ENCODE measurements at regions not wholly inside any gene's neighbourhood (a gene's known extent, or its start where the extent isn't known, plus 50 kb on each side); places are given as distances from the start of the nearest gene placed in this dataset.
A peak's percentile ranks its signal among the peaks of the same experiment; 100 is the strongest.

DNA sequence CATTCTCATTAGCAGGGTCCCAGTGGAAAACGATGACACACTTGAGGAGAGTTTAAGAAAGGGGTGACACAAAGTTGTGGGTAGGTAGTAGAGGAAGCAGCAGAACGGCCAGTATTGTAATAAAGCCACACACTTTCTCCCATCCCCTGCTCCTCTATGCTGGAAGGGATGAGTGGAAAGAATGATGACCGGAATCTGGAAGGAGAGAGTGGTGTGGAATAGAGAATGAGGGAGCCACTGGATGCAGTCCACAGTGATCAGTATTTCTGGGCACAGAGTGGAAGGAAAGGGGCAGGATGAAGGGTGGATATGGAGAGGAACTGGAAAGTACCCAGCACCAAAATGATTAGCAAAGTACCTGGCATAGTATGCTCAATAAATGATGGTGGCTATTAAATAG, 133.8 kb upstream of the DAB2 start:
- Histone ChIP-seq H3K4me1 (ENCODE audit: control extremely low read depth in 1 of 4, control insufficient read depth in 4 of 4, insufficient read depth in 4 of 4, low read length in 3 of 4) (no peaks in the 10 kb centered on the region), H3K27ac (ENCODE audit: insufficient read depth in 1 of 2, low read depth in 1 of 2, low read length in 2 of 2, poor library complexity in 1 of 2, severe bottlenecking in 2 of 2) (no peak overlapping the region), H3K36me3 (ENCODE audit: control insufficient read depth in 4 of 4, insufficient read depth in 4 of 4, low read length in 3 of 4) (no peaks in the 10 kb centered on the region), H3K27me3 (replicated peaks in 2 of 5; ENCODE audit: control insufficient read depth in 4 of 5, insufficient read depth in 5 of 5, low read length in 4 of 5) (no peaks in the 10 kb centered on the region), H3K9me3 (ENCODE audit: control extremely low read depth in 1 of 5, control insufficient read depth in 4 of 5, insufficient read depth in 2 of 5, low read depth in 1 of 5, low read length in 4 of 5) (no peaks in the 10 kb centered on the region), H3K4me3 (ENCODE audit: control insufficient read depth in 1 of 7, extremely low read depth in 1 of 7, insufficient read depth in 4 of 7, low read depth in 2 of 7, low read length in 6 of 7) (no peak overlapping the region)
- ChIA-PET POLR2A (no interaction called here), CTCF (interaction anchor here (1.5 to 1.7 kb wide), 2 partner anchors 12 to 183 kb away, joined by 3 to 5 read pairs; no protein-coding TSS in a partner anchor)
- no peak for DNase-seq
- 100% methylated on average over 1 of the region's 3 CpGs for WGBS (ENCODE audit: insufficient coverage)

DNA sequence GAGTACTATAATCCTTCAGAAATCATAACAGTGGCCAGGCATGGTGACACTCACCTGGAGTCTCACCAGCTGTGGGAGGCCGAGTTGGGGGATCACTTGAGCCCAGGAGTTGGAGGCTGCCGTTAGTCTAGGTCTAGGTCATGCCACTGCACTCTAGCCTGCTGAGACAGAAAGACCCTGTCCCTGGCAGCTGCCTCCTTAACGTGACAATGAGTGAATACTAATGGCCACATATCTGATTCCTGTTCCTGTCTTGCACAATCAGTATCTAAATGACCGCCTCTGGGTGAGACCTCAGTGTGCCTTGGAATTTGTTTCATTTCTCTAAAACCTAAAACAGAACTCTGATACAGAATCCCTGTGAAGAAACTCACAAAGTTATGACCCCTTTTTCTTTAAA, 131.0 kb upstream of the DAB2 start:
- Histone ChIP-seq H3K4me1 (ENCODE audit: control extremely low read depth in 1 of 4, control insufficient read depth in 4 of 4, insufficient read depth in 4 of 4, low read length in 3 of 4) (no peaks in the 10 kb centered on the region), H3K9me3 (ENCODE audit: control extremely low read depth in 1 of 5, control insufficient read depth in 4 of 5, insufficient read depth in 2 of 5, low read depth in 1 of 5, low read length in 4 of 5) (no peaks in the 10 kb centered on the region), H3K27ac (ENCODE audit: insufficient read depth in 1 of 2, low read depth in 1 of 2, low read length in 2 of 2, poor library complexity in 1 of 2, severe bottlenecking in 2 of 2) (no peak overlapping the region), H3K27me3 (replicated peaks in 2 of 5; ENCODE audit: control insufficient read depth in 4 of 5, insufficient read depth in 5 of 5, low read length in 4 of 5) (no peaks in the 10 kb centered on the region), H3K4me3 (ENCODE audit: control insufficient read depth in 1 of 7, extremely low read depth in 1 of 7, insufficient read depth in 4 of 7, low read depth in 2 of 7, low read length in 6 of 7) (no peak overlapping the region), H3K36me3 (ENCODE audit: control insufficient read depth in 4 of 4, insufficient read depth in 4 of 4, low read length in 3 of 4) (no peaks in the 10 kb centered on the region)
- ChIA-PET POLR2A (no interaction called here), CTCF (interaction anchor here (0.8 to 1.0 kb wide), 3 partner anchors 8 to 180 kb away, joined by 3 read pairs; partner anchors contain the start of gene DAB2)
- 81% methylated on average over 4 of the region's 4 CpGs for WGBS (ENCODE audit: insufficient coverage)
- no peak for DNase-seq

DNA sequence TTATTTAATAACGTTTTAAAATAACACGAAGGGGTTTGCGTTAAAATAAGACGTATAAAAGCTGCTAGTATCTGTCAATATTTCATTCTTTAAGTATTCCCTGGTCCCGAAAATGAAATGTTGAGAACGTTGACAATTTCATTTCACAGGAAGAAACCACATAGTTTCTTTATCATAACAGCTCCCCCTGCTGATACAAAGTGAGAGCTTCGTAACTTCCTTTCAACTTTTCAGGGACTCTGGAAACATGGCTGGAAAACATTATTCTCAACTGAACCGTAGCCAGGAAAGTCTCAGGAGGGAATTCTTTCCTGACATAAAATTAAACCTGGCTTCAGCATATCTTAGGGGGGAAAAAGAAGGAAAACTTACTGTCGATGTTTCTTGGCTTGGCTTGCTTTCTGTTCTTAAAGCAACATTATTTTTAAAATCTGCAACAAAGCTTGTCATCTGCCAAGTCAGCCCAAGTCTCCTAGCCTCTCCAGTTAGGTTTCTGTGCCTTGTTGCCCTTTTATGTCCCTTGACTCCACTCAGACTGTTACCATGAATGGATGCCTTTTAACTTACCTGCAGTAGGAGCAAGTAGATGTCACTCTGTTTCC, 122.9 kb upstream of the DAB2 start:
- Histone ChIP-seq H3K4me3 (ENCODE audit: control insufficient read depth in 1 of 7, extremely low read depth in 1 of 7, insufficient read depth in 4 of 7, low read depth in 2 of 7, low read length in 6 of 7) (peak overlapping the region in 1 of 7 experiments; percentile 51), H3K9me3 (ENCODE audit: control extremely low read depth in 1 of 5, control insufficient read depth in 4 of 5, insufficient read depth in 2 of 5, low read depth in 1 of 5, low read length in 4 of 5) (peaks cover 0 to 4% (median 0%) of the 10 kb centered on the region in 5 experiments), H3K4me1 (ENCODE audit: control extremely low read depth in 1 of 4, control insufficient read depth in 4 of 4, insufficient read depth in 4 of 4, low read length in 3 of 4) (peaks cover 9 to 17% (median 11%) of the 10 kb centered on the region in 4 experiments), H3K27me3 (replicated peaks in 2 of 5; ENCODE audit: control insufficient read depth in 4 of 5, insufficient read depth in 5 of 5, low read length in 4 of 5) (no peaks in the 10 kb centered on the region), H3K27ac (ENCODE audit: insufficient read depth in 1 of 2, low read depth in 1 of 2, low read length in 2 of 2, poor library complexity in 1 of 2, severe bottlenecking in 2 of 2) (no peak overlapping the region), H3K36me3 (ENCODE audit: control insufficient read depth in 4 of 4, insufficient read depth in 4 of 4, low read length in 3 of 4) (no peaks in the 10 kb centered on the region)
- peak; percentile 56 to 69 (median 61) for DNase-seq
- 0% methylated on average over 2 of the region's 9 CpGs for WGBS (ENCODE audit: insufficient coverage)
- CTCF ChIA-PET = interaction anchor here (0.7 to 8.0 kb wide), 30 partner anchors 9 to 330 kb away, joined by 3 to 187 read pairs (median 4); partner anchors contain the start of gene DAB2
- POLR2A ChIA-PET = no interaction called here

DNA sequence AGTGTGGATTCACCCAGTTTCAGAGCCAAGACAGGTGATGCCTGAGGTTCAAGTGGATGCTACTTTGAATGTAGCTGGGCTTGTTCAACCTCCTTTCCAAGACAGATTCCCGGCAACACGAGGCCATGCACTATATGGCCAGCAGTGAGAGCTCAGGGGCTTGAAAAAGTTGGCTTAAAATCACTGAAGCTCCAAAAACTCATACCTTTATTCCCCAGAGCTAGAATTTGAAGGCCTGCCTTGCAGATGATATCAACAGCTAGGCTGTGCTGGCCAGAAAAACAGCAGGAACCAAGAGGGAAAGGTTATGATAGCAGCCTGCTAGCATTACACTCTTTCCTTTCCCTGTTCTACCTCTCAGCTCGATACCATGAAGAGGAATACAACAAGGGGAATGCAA, 120.2 kb upstream of the DAB2 start:
- no peak overlapping the region for H3K4me3 ChIP-seq (ENCODE audit: control insufficient read depth in 1 of 7, extremely low read depth in 1 of 7, insufficient read depth in 4 of 7, low read depth in 2 of 7, low read length in 6 of 7)
- H3K27me3 ChIP-seq (replicated peaks in 2 of 5; ENCODE audit: control insufficient read depth in 4 of 5, insufficient read depth in 5 of 5, low read length in 4 of 5) = no peaks in the 10 kb centered on the region
- POLR2A ChIA-PET = no interaction called here
- CTCF ChIA-PET = interaction anchor here (0.7 to 8.0 kb wide), 8 partner anchors 10 to 323 kb away, joined by 3 to 187 read pairs (median 4); partner anchors contain the start of gene DAB2
- H3K4me1 ChIP-seq (ENCODE audit: control extremely low read depth in 1 of 4, control insufficient read depth in 4 of 4, insufficient read depth in 4 of 4, low read length in 3 of 4) = peaks cover 12 to 20% (median 12%) of the 10 kb centered on the region in 4 experiments
- H3K9me3 ChIP-seq (ENCODE audit: control extremely low read depth in 1 of 5, control insufficient read depth in 4 of 5, insufficient read depth in 2 of 5, low read depth in 1 of 5, low read length in 4 of 5) = no peaks in the 10 kb centered on the region
- DNase-seq = no peak
- H3K27ac ChIP-seq (ENCODE audit: insufficient read depth in 1 of 2, low read depth in 1 of 2, low read length in 2 of 2, poor library complexity in 1 of 2, severe bottlenecking in 2 of 2) = no peak overlapping the region
- H3K36me3 ChIP-seq (ENCODE audit: control insufficient read depth in 4 of 4, insufficient read depth in 4 of 4, low read length in 3 of 4) = no peaks in the 10 kb centered on the region
- WGBS (ENCODE audit: insufficient coverage) = 100% methylated on average over 2 of the region's 3 CpGs

DNA sequence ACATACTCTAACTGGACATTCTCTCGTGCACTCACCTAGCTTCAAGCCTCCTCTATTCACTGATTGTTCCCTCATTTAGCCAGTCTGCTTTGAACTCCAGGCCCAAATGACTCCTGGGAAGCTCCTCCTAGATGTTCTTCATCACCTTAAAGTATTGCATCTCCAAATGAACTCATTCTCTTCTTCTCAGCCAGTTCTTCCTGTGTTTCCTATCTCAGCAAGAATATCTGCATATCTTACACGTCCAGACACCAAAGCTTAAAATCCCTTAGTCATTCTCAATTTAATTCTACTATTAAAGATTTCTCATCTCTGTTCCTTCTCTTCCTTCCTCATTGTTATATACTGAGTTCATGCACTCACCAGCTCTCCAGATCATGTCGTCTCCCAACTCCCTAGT, 118.6 kb upstream of the DAB2 start:
- ChIA-PET POLR2A (interaction anchor here (0.6 to 1.1 kb wide), 3 partner anchors 74 to 164 kb away, joined by 3 to 6 read pairs (median 4); partner anchors contain the start of gene DAB2), CTCF (interaction anchor here (0.8 to 8.0 kb wide), 7 partner anchors 10 to 165 kb away, joined by 3 to 187 read pairs (median 4); partner anchors contain the start of gene DAB2)
- Histone ChIP-seq H3K36me3 (ENCODE audit: control insufficient read depth in 4 of 4, insufficient read depth in 4 of 4, low read length in 3 of 4) (no peaks in the 10 kb centered on the region), H3K27ac (ENCODE audit: insufficient read depth in 1 of 2, low read depth in 1 of 2, low read length in 2 of 2, poor library complexity in 1 of 2, severe bottlenecking in 2 of 2) (no peak overlapping the region), H3K27me3 (replicated peaks in 2 of 5; ENCODE audit: control insufficient read depth in 4 of 5, insufficient read depth in 5 of 5, low read length in 4 of 5) (no peaks in the 10 kb centered on the region), H3K9me3 (ENCODE audit: control extremely low read depth in 1 of 5, control insufficient read depth in 4 of 5, insufficient read depth in 2 of 5, low read depth in 1 of 5, low read length in 4 of 5) (no peaks in the 10 kb centered on the region), H3K4me3 (ENCODE audit: control insufficient read depth in 1 of 7, extremely low read depth in 1 of 7, insufficient read depth in 4 of 7, low read depth in 2 of 7, low read length in 6 of 7) (no peak overlapping the region), H3K4me1 (ENCODE audit: control extremely low read depth in 1 of 4, control insufficient read depth in 4 of 4, insufficient read depth in 4 of 4, low read length in 3 of 4) (peaks cover 12 to 20% (median 12%) of the 10 kb centered on the region in 4 experiments)
- peak; percentile 67 to 93 (median 84) for DNase-seq
- WGBS (ENCODE audit: insufficient coverage) = 5% methylated on average over 2 of the region's 3 CpGs

DNA sequence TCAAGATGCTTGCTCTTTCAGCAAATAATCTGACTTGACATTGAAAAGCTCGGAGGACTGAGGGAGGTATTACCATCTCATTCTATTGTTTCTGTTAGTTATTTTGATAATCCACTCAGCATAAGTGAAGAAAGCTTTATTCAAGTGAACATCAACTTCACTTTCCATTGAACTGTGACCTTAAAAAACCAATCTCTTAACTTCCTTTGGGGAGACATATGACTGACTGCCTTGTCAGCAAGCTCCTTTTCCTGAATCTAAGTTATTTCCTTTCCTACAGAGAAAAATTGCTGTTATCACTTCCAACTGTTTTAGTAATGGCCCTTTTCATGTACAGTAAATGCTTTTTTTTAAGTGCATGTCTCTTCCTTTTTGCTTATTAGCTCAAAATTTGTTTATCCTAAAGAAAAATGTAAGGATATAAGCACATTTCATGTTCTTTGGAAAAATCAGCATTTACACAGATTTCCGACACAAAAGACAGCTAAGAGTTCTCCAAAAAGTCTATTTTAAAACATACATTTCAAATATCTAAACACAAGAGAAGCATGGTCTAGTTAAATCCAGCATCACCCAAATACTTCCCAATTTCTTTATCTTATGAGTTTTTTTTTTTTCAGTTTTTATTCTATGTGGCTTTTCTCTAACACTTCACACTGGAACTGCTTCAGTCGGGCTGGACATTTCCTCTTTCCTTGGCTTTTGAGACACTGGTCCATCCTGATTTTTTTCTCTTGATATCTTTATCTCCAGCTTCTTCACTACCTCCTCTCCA, 117.9 kb upstream of the DAB2 start:
- Histone ChIP-seq H3K27ac (ENCODE audit: insufficient read depth in 1 of 2, low read depth in 1 of 2, low read length in 2 of 2, poor library complexity in 1 of 2, severe bottlenecking in 2 of 2) (no peak overlapping the region), H3K9me3 (ENCODE audit: control extremely low read depth in 1 of 5, control insufficient read depth in 4 of 5, insufficient read depth in 2 of 5, low read depth in 1 of 5, low read length in 4 of 5) (no peaks in the 10 kb centered on the region), H3K27me3 (replicated peaks in 2 of 5; ENCODE audit: control insufficient read depth in 4 of 5, insufficient read depth in 5 of 5, low read length in 4 of 5) (no peaks in the 10 kb centered on the region), H3K4me1 (ENCODE audit: control extremely low read depth in 1 of 4, control insufficient read depth in 4 of 4, insufficient read depth in 4 of 4, low read length in 3 of 4) (peaks cover 12 to 20% (median 12%) of the 10 kb centered on the region in 4 experiments), H3K4me3 (ENCODE audit: control insufficient read depth in 1 of 7, extremely low read depth in 1 of 7, insufficient read depth in 4 of 7, low read depth in 2 of 7, low read length in 6 of 7) (no peak overlapping the region), H3K36me3 (ENCODE audit: control insufficient read depth in 4 of 4, insufficient read depth in 4 of 4, low read length in 3 of 4) (no peaks in the 10 kb centered on the region)
- WGBS (ENCODE audit: insufficient coverage) = 42% methylated on average over 2 of the region's 3 CpGs
- POLR2A ChIA-PET = interaction anchor here (0.6 to 1.1 kb wide), 2 partner anchors 118 to 163 kb away, joined by 4 to 6 read pairs; partner anchors contain the start of gene DAB2
- peak in 2 of 3 donors; percentile 24 to 45 for DNase-seq
- CTCF ChIA-PET = interaction anchor here (1.4 to 8.0 kb wide), 6 partner anchors 9 to 165 kb away, joined by 3 to 187 read pairs (median 6); partner anchors contain the start of gene DAB2

Data from common myeloid progenitor, CD34-positive (primary cell).